K562 (cell line): ENCODE measurements at regions not wholly inside any gene's neighbourhood (a gene's known extent, or its start where the extent isn't known, plus 50 kb on each side); places are given as distances from the start of the nearest gene placed in this dataset.
A peak's percentile ranks its signal among the peaks of the same experiment; 100 is the strongest.

Experiments used
- ATAC-seq: fragments of 200-7000 bp; cut with Tn5 transposase; 3 replicates; pipeline ENCODE4 v1.9.1; 2020; ENCODE audit warnings: moderate library complexity
- BruUV-seq: library from RNA; stranded (reverse); fragments of 400-500 nt; replicated peaks from 2 replicates; lab custom pipeline; 2021; lab: Mats Ljungman, UMichigan
- CTCF ChIA-PET: fragments of 300-600 bp; formaldehyde crosslinking; extraction: SDS; loops from one replicate; lab custom pipeline; 2021; ENCODE audit warnings: low intra/inter-chr PET ratio; lab: Yijun Ruan, JAX
- POLR2A ChIA-PET: fragments of 300-600, 350-650 bp; sonication (Branson Sonifier 250); formaldehyde crosslinking; extraction: SDS; loops from one replicate; lab custom pipeline; 2021; ENCODE audit warnings: antibody characterized with exemption, inconsistent platforms; lab: Yijun Ruan, JAX
- DNase-seq, 4 experiments: peaks; one replicate each; pipeline versions ENCODE4 v3.0.0 to v3.0.0-alpha.2; 2011 to 2018; ENCODE audit warnings: low spot score in 3 of 4, mixed read lengths in 3 of 4; ENCODE audit errors: extremely low read depth in 1 of 4
- FAIRE-seq: peaks from 2 replicates; lab custom pipeline; 2011; peaks lifted over from hg19 to GRCh38; lab: Jason Lieb, UNC
- H2AFZ ChIP-seq: 2 replicates; pipeline ENCODE4 v1.6.0; 2011; ENCODE audit warnings: low read depth, low read length, control low read depth, inconsistent platforms
- H3K27ac ChIP-seq: fragments of 200-600 bp; 3 replicates; pipeline ENCODE4 v1.8.0; 2011; ENCODE audit warnings: low read depth, mild to moderate bottlenecking, control low read depth, inconsistent platforms, low read length, moderate library complexity, mixed read lengths; ENCODE audit errors: extremely low read depth
- H3K27me3 ChIP-seq, 2 experiments: fragments of 300-600 bp in 1 of 2; 2 replicates in 1 of 2; 3 replicates in 1 of 2; pipeline versions ENCODE4 v1.6.0 to v1.8.0; 2011; ENCODE audit warnings: inconsistent platforms in 2 of 2, low read length in 2 of 2, mild to moderate bottlenecking in 1 of 2, mixed read lengths in 1 of 2, moderate library complexity in 1 of 2; ENCODE audit not compliant: control insufficient read depth in 2 of 2, insufficient read depth in 2 of 2
- H3K36me3 ChIP-seq: fragments of 300-600 bp; 3 replicates; pipeline ENCODE4 v1.8.0; 2011; ENCODE audit warnings: mild to moderate bottlenecking, low read length, inconsistent platforms; ENCODE audit not compliant: control insufficient read depth, insufficient read depth
- H3K4me1 ChIP-seq, 2 experiments: fragments of 200-600 bp in 1 of 2; replicated peaks in 1 of 2; 2 replicates in 1 of 2; 3 replicates in 1 of 2; pipeline versions ENCODE4 v1.5.1 to v1.8.0; 2011; ENCODE audit warnings: inconsistent platforms in 2 of 2, low read length in 2 of 2, mild to moderate bottlenecking in 1 of 2, mixed read lengths in 1 of 2, moderate library complexity in 1 of 2; ENCODE audit not compliant: control insufficient read depth in 2 of 2, insufficient read depth in 2 of 2
- H3K4me2 ChIP-seq: 2 replicates; pipeline ENCODE4 v1.6.1; 2011; ENCODE audit warnings: low read length, control low read depth, inconsistent platforms, mixed read lengths; ENCODE audit not compliant: insufficient read depth
- H3K4me3 ChIP-seq: fragments of 200-600 bp; sonication (generic), shearing (Covaris generic); 2 replicates; pipeline ENCODE4 v1.5.1; 2016; ENCODE audit warnings: control low read depth, inconsistent platforms
- H3K79me2 ChIP-seq: fragments of 200-600 bp; 3 replicates; pipeline ENCODE4 v1.8.0; 2011; ENCODE audit warnings: low read length, inconsistent platforms; ENCODE audit not compliant: control insufficient read depth, insufficient read depth
- H3K9ac ChIP-seq, 2 experiments: 2 replicates each; pipeline versions ENCODE4 v1.6.0 to v1.6.1; 2011; ENCODE audit warnings: low read depth in 2 of 2, low read length in 2 of 2, control low read depth in 1 of 2, inconsistent platforms in 1 of 2, mild to moderate bottlenecking in 1 of 2, mixed read lengths in 1 of 2; ENCODE audit not compliant: insufficient read depth in 1 of 2
- H3K9me1 ChIP-seq: one replicate; pipeline ENCODE4 v1.6.0; 2011; ENCODE audit warnings: inconsistent platforms, mild to moderate bottlenecking, low read length, moderate library complexity; ENCODE audit not compliant: control insufficient read depth, insufficient read depth
- H3K9me3 ChIP-seq: replicated peaks from 2 replicates; pipeline ENCODE4 v1.5.1; 2011; ENCODE audit warnings: low read depth, low read length, inconsistent platforms; ENCODE audit not compliant: control insufficient read depth, insufficient read depth
- H4K20me1 ChIP-seq: replicated peaks from 2 replicates; pipeline ENCODE4 v1.6.1; 2011; ENCODE audit warnings: low read length, inconsistent platforms, mixed read lengths; ENCODE audit not compliant: control insufficient read depth, insufficient read depth
- CSDE1 ChIP-seq, 2 experiments: fragments of 450-650 bp; IDR thresholded peaks; 2 replicates each; pipeline ENCODE4 v1.6.1; 2016; ENCODE audit warnings: mild to moderate bottlenecking in 1 of 2
- KHSRP ChIP-seq: fragments of 450-650 bp; IDR thresholded peaks from 2 replicates; pipeline ENCODE4 v1.6.1; 2017
- SAFB2 ChIP-seq: fragments of 200-400 bp; formaldehyde crosslinking; IDR thresholded peaks from 2 replicates; pipeline ENCODE4 v1.6.1; 2018; ENCODE audit warnings: borderline replicate concordance, low read length, low read depth, moderate library complexity; ENCODE audit not compliant: severe bottlenecking
- ZNF143 ChIP-seq: sonication (generic); formaldehyde crosslinking; IDR thresholded peaks from 2 replicates; pipeline ENCODE4 v1.9.0; 2022; ENCODE audit warnings: mild to moderate bottlenecking, missing genetic modification reagents
- WGBS: fragments of 100-300 bp; shearing (Covaris generic); methylation state at CpG from one replicate; pipeline ENCODE4 v1.1.6; 2016; ENCODE audit warnings: low coverage, mixed read lengths; ENCODE audit not compliant: insufficient coverage; ENCODE audit errors: missing lambda C conversion rate; 5-methylcytosine and 5-hydroxymethylcytosine counted together
- in situ Hi-C: fragments of 300-500 bp; cut with MboI; formaldehyde crosslinking; loops from 4 replicates; pipeline ENCODE4 v1.15.0; 2018; ENCODE audit warnings: inconsistent platforms, mixed read lengths
- intact Hi-C: fragments of 100-400 bp; cut with micrococcal nuclease; formaldehyde crosslinking; loops from 2 replicates; pipeline ENCODE4 v1.14.2; 2022
- TF ChIP-seq, protein P1 (sequence below), 3 experiments: IDR thresholded peaks in 2 of 3; conservative IDR thresholded peaks in 1 of 3; 2 replicates each; pipeline ENCODE4 v1.5.1; 2011 to 2012; ENCODE audit warnings: low read length in 3 of 3, mild to moderate bottlenecking in 3 of 3, control low read depth in 2 of 3, improper control_type of control experiment in 1 of 3, inconsistent platforms in 1 of 3, low read depth in 1 of 3, mixed read lengths in 1 of 3, moderate library complexity in 1 of 3; ENCODE audit not compliant: insufficient read depth in 2 of 3

DNA sequence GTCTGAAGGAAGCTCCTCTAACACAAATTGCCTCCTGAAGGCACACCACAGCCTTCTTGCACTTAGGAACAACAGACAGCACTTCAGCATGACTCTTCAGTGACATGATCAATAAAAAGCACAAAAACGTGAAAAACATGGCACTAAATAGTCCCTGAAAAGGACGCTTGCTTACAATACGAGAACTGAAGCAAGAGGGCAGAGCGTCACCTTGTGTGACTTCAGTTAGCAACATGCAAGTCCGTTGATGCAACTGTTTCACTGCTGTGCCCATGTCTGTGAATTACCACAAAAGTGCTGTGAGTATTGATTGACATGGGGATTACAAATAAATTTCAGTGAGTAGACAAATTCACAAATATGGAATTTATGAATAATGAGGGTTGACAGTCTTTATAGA is 219.9 kb upstream of the GAS1 start:
- no peak overlapping the region for H3K9ac ChIP-seq
- intact Hi-C loops (no loop called here), in situ Hi-C loops (no loop called here)
- no TSS peak for BruUV-seq
- ChIA-PET POLR2A (no interaction called here), CTCF (no interaction called here)
- WGBS, result 3% methylated on average over 5 of the region's 5 CpGs
- ATAC-seq (no peak), DNase-seq (peak in 1 of 4 experiments; percentile 3), FAIRE-seq (no peak)
- H3K4me2 ChIP-seq, result no peak overlapping the region
- no peak overlapping the region for H3K27ac ChIP-seq
- H3K4me1 ChIP-seq, result no peaks in the 10 kb centered on the region
- no peaks in the 10 kb centered on the region for H3K9me1 ChIP-seq
- H3K9me3 ChIP-seq, result no peaks in the 10 kb centered on the region
- H3K27me3 ChIP-seq, result peaks cover 0 to 5% of the 10 kb centered on the region in 2 experiments; a peak in 3 of 5 replicates
- no peak overlapping the region for H2AFZ ChIP-seq
- H3K4me3 ChIP-seq, result no peak overlapping the region
- TF ChIP-seq CSDE1 (IDR thresholded peaks at IDR 0.05), result no peak
- TF ChIP-seq, protein P1, sequence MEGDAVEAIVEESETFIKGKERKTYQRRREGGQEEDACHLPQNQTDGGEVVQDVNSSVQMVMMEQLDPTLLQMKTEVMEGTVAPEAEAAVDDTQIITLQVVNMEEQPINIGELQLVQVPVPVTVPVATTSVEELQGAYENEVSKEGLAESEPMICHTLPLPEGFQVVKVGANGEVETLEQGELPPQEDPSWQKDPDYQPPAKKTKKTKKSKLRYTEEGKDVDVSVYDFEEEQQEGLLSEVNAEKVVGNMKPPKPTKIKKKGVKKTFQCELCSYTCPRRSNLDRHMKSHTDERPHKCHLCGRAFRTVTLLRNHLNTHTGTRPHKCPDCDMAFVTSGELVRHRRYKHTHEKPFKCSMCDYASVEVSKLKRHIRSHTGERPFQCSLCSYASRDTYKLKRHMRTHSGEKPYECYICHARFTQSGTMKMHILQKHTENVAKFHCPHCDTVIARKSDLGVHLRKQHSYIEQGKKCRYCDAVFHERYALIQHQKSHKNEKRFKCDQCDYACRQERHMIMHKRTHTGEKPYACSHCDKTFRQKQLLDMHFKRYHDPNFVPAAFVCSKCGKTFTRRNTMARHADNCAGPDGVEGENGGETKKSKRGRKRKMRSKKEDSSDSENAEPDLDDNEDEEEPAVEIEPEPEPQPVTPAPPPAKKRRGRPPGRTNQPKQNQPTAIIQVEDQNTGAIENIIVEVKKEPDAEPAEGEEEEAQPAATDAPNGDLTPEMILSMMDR (IDR thresholded peaks at IDR 0.05 in 2 of 3, conservative IDR thresholded peaks at IDR 0.05 in 1 of 3; ENCODE audit: insufficient read depth in 2 of 3, low read depth in 1 of 3, low read length in 3 of 3), result peak in 1 of 3 experiments; percentile 19; a peak in 1 of 6 replicates
- H3K36me3 ChIP-seq, result no peaks in the 10 kb centered on the region
- H3K79me2 ChIP-seq, result no peaks in the 10 kb centered on the region
- H4K20me1 ChIP-seq, result no peaks in the 10 kb centered on the region

DNA sequence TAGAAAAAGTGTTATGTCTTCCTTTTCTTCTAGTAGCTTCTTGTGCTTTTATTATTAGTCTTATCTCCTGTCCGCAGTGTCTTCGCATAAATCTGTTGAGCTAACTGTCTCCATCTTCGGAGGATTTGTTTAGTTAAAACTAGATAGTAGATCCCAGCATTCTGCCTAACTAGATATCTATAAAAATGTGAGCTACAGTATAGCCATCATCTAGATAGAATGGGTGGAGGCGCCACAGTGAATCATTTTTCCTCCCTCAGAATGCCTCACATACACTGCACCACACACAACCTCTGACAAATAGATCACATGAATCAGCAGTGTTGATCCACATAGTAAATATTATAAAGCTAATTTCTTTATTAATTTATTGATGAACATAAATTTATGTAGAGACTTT is 220.3 kb upstream of the GAS1 start:
- FAIRE-seq, result no peak
- DNase-seq, result no peak
- 0% methylated on average over 4 of the region's 4 CpGs for WGBS
- CTCF ChIA-PET, result no interaction called here
- in situ Hi-C loops (no loop called here), intact Hi-C loops (no loop called here)
- H3K4me1 ChIP-seq, result no peaks in the 10 kb centered on the region
- H3K4me3 ChIP-seq, result no peak overlapping the region
- BruUV-seq, result no TSS peak
- ATAC-seq, result no peak
- peaks cover 0 to 5% of the 10 kb centered on the region in 2 experiments; a peak in 3 of 5 replicates for H3K27me3 ChIP-seq
- no peaks in the 10 kb centered on the region for H3K9me3 ChIP-seq
- no peak overlapping the region for H3K27ac ChIP-seq
- H2AFZ ChIP-seq, result no peak overlapping the region
- no peaks in the 10 kb centered on the region for H4K20me1 ChIP-seq
- no peaks in the 10 kb centered on the region for H3K79me2 ChIP-seq
- no peaks in the 10 kb centered on the region for H3K36me3 ChIP-seq
- POLR2A ChIA-PET, result no interaction called here
- H3K9ac ChIP-seq, result no peak overlapping the region
- TF ChIP-seq KHSRP, result no peak
- no peak for TF ChIP-seq ZNF143 (CRISPR knock-in tag)
- TF ChIP-seq SAFB2, result no peak
- no peak overlapping the region for H3K4me2 ChIP-seq
- H3K9me1 ChIP-seq, result no peaks in the 10 kb centered on the region
